Muscle layer of colon (tissue), 2 donors: ENCODE measurements at regions not wholly inside any gene's neighbourhood (a gene's known extent, or its start where the extent isn't known, plus 50 kb on each side); places are given as distances from the start of the nearest gene placed in this dataset.

ENCODE experiments used
- H3K27ac ChIP-seq: one replicate; pipeline ENCODE4 v1.7.0; 2013; ENCODE audit warnings: low read depth, mild to moderate bottlenecking, low read length, moderate library complexity
- H3K27me3 ChIP-seq, 2 donors: one replicate each; pipeline ENCODE4 v1.7.0; 2013; ENCODE audit warnings: low read length in 2 of 2, mild to moderate bottlenecking in 2 of 2; ENCODE audit not compliant: insufficient read depth in 2 of 2, control insufficient read depth in 1 of 2
- H3K36me3 ChIP-seq: one replicate; pipeline ENCODE4 v1.7.0; 2013; ENCODE audit warnings: mild to moderate bottlenecking, low read length; ENCODE audit not compliant: insufficient read depth
- H3K4me1 ChIP-seq: one replicate; pipeline ENCODE4 v1.7.0; 2013; ENCODE audit warnings: mild to moderate bottlenecking, low read length; ENCODE audit not compliant: insufficient read depth
- H3K4me3 ChIP-seq, 2 donors: one replicate each; pipeline ENCODE4 v1.7.0; 2013; ENCODE audit warnings: low read length in 2 of 2, low read depth in 1 of 2, mild to moderate bottlenecking in 1 of 2, moderate library complexity in 1 of 2
- H3K9ac ChIP-seq: one replicate; pipeline ENCODE4 v1.7.0; 2013; ENCODE audit warnings: low read length
- H3K9me3 ChIP-seq: one replicate; pipeline ENCODE4 v1.7.0; 2013; ENCODE audit warnings: mild to moderate bottlenecking, low read length
- donor health status: abdominal sarcoma.
- donor health status: Adenocarcinoma of cecum.

DNA sequence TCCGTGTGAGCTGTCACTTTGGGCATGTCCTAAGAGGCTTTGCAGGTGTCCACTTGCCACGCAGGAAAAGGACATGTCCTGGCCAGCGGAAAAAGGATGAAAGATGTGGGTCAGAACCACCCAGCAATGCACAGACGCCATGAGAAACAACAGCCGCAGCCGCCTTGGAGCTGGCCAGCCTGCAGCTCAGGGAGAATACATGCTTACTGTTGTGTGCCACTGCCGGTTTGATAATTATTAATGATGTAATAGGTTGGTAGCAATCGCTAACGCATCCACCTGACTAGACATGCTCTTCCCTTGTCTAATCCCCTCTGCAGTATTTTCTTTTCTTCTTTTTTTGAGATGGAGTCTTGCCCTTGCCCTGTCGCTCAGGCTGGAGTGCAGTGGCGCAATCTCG lies 221.7 kb downstream of the HAUS1 start:
- no peaks in the 10 kb centered on the region for H3K27me3 ChIP-seq
- H3K4me1 ChIP-seq = no peaks in the 10 kb centered on the region
- no peak overlapping the region for H3K9ac ChIP-seq
- no peak overlapping the region for H3K4me3 ChIP-seq
- no peaks in the 10 kb centered on the region for H3K9me3 ChIP-seq
- H3K36me3 ChIP-seq = no peaks in the 10 kb centered on the region
- H3K27ac ChIP-seq = no peak overlapping the region

DNA sequence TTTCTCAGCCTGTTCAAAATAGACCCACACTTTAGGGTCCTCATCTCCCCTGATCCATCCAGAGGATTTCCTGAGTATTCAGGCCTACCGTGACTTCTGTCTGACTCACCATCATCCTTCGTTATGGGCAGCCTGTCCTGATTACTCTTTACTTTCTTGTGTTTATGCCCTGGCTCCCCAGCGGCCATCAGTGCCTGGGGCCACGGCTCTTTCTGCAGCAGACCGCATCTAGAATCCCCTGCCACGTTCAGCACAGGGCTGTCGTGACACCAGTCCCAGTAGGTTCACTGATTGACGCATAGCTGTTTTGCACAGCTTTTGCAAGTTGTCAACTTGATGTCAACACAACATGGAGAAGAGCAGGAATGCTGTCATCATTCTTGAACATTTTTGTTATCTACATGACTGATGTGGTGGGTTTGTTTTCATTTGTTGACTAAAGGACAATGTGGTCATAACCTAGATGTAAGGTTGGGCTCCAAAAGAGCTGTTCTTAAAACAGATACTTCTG lies 225.6 kb downstream of the HAUS1 start:
- peaks cover 0 to 6% of the 10 kb centered on the region in 2 donors for H3K27me3 ChIP-seq
- H3K9ac ChIP-seq = no peak overlapping the region
- no peaks in the 10 kb centered on the region for H3K36me3 ChIP-seq
- H3K4me1 ChIP-seq = peaks cover 3% of the 10 kb centered on the region
- no peak overlapping the region for H3K4me3 ChIP-seq
- no peak overlapping the region for H3K27ac ChIP-seq
- H3K9me3 ChIP-seq = no peaks in the 10 kb centered on the region

DNA sequence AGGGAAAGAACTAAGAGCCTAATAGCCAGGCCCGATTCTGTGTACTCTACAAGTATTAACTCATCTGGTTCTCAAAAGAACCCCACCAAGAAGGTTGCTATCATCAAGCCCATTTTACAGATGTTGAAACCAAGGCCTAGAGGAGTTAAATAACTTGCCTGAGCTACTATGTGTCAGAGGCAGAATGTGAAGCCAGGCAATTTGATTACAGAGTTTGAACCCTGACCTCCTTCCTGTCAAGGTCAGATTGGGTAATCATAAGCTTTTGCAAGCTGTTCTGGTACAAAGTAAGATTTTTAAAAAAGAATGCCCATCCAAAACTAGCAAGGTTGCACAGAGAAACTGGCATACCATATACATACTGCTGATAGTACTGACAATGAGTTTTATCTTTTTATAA lies 227.1 kb downstream of the HAUS1 start:
- no peak overlapping the region for H3K27ac ChIP-seq
- H3K9ac ChIP-seq = no peak overlapping the region
- no peaks in the 10 kb centered on the region for H3K36me3 ChIP-seq
- no peak overlapping the region for H3K4me3 ChIP-seq
- peaks cover 0 to 11% of the 10 kb centered on the region in 2 donors for H3K27me3 ChIP-seq
- H3K4me1 ChIP-seq = peaks cover 6% of the 10 kb centered on the region
- no peaks in the 10 kb centered on the region for H3K9me3 ChIP-seq

DNA sequence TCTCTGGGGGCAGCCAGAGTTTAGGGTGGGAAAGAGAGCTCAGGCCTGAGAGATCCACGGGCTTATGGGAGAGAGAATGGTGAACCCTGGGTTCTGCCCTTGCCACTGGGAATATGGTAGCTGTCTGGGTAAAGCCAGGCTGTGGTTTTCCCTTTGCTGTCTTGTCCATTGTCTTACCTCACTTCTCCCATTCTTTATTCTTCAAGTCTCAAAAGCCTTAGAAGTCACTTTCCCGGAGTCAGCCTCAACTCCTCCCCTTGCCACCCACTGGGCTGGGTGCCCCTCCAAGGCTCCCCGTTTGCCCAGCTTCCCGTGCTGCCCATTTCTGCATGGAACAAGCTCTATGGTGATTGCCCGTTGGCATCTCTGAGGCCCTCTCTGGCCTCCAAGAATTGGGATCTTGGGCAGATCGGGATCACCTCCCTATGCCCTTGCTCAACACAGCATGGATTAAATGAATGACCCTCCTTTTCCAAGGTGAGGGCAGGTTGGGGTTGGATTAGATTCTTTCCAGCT lies 228.2 kb downstream of the HAUS1 start:
- H3K27ac ChIP-seq = no peak overlapping the region
- no peak overlapping the region for H3K9ac ChIP-seq
- peaks cover 11% of the 10 kb centered on the region for H3K4me1 ChIP-seq
- no peak overlapping the region for H3K4me3 ChIP-seq
- no peaks in the 10 kb centered on the region for H3K9me3 ChIP-seq
- peaks cover 0 to 11% of the 10 kb centered on the region in 2 donors for H3K27me3 ChIP-seq
- no peaks in the 10 kb centered on the region for H3K36me3 ChIP-seq

DNA sequence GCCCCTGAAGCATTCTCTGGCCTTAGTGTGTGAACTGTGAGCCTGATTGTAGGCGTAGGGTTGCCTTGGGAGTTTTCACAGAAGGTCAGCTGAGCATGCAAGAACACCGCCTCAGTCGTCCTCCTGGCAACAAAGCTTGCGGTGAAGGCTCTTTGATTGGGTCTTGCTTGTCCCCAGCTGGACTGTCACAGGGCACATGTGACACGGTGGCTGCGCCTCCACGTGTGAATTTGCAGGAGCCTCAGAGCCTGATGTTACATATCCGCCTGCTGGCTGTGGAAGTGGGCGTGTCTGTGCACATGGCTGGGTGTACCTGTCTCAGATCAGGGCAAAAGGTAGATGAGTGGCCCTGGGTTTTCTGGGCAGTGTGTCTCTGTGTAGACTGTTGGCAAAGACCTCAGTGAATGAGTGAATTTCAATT lies 228.7 kb downstream of the HAUS1 start:
- Histone ChIP-seq H3K9ac (no peak overlapping the region), H3K27me3 (peaks cover 0 to 11% of the 10 kb centered on the region in 2 donors), H3K4me3 (peak overlapping the region in 1 of 2 donors; percentile 59), H3K9me3 (no peaks in the 10 kb centered on the region), H3K4me1 (peaks cover 11% of the 10 kb centered on the region), H3K36me3 (no peaks in the 10 kb centered on the region), H3K27ac (no peak overlapping the region)

DNA sequence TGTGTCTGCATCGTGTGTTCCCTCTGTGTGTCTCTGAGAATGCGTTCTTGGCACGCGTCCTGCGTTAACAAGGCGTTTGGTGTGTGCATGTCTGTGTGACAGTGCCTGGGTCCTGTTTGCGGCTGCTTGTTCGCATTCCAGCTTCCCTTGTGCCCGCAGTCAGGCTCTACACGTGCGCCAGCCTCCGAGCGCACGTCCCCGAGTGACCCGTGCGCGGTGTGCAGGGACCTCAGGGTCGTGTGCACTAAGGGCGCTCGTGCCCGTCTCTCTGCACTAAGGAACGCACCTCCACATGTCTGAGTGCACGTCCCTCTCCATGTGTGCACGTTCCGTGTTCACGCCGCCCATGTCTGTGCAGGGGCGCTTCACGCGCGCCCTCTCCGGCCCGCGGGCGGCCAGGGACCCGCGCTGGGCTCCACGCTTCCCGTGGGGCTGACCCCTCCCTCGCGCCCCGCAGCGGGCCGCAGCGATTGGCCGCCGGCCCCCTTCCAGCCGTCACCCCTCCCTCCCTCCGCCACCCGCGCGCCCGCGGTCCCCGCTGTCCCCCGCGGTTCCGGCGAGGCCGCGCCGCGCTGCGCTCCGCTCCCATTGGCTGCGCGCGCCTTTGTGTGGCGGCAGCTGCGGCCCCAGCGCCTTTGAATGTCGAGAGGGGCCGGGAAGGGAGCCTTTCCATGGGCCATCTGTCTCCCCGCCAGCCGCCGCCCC lies 229.4 kb downstream of the HAUS1 start:
- no peaks in the 10 kb centered on the region for H3K36me3 ChIP-seq
- peak overlapping the region; percentile 14 to 59 for H3K4me3 ChIP-seq
- no peak overlapping the region for H3K9ac ChIP-seq
- peaks cover 0 to 11% of the 10 kb centered on the region in 2 donors for H3K27me3 ChIP-seq
- no peaks in the 10 kb centered on the region for H3K9me3 ChIP-seq
- no peak overlapping the region for H3K27ac ChIP-seq
- peaks cover 11% of the 10 kb centered on the region for H3K4me1 ChIP-seq

DNA sequence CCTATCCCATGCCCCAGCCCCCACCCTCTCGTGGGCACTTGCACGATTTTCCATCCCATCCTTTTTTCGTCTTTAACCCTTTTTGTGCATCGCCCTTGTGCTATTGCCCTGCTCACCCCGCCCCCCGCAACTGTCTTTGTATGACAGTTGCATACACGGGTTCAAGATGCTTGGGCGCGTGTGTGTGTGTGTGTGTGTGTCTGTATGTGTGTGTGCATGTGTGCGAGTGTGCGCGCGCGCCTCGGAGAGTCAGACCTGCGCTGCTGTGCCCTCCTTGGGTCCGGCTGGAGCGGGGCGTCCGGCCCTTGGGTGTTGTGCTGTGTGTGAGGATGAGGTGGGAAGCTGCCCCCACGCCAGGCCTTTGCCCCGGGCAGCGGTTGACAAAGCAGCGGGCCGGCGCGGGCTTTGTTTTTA lies 230.7 kb downstream of the HAUS1 start:
- H3K9ac ChIP-seq = no peak overlapping the region
- H3K4me3 ChIP-seq = peak overlapping the region; percentile 14 to 57
- no peak overlapping the region for H3K27ac ChIP-seq
- peaks cover 0 to 11% of the 10 kb centered on the region in 2 donors for H3K27me3 ChIP-seq
- H3K4me1 ChIP-seq = peaks cover 11% of the 10 kb centered on the region
- no peaks in the 10 kb centered on the region for H3K9me3 ChIP-seq
- H3K36me3 ChIP-seq = no peaks in the 10 kb centered on the region

DNA sequence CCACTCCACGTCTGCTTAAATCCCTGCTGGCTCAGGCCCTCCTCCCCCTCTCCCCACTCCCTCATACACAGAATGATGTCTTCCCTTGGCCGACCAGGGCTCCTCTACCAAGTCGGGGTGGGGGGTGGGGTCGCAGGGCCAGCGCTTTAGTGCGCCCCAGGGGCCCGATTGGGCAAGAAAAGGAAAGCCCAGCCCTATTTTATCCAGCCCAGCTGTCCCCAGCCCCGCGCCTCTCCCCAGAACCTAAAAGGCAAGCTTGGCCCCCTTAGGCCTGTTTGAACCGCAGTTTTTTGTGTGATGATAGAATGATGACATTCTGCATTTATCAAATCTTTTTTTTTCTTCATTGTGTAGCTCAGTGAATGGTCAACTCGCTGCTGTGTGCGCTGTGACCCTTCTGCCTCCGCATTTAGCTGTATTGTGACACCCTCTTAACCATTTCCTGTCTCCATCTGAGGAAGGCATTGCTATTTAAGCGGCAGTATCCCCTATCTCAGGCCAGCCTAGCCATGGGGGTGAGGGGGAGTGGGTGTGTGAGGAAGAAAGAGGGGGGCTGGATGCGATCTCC lies 231.4 kb downstream of the HAUS1 start:
- Histone ChIP-seq H3K27ac (peak overlapping the region; percentile 8), H3K4me1 (peaks cover 11% of the 10 kb centered on the region), H3K9me3 (no peaks in the 10 kb centered on the region), H3K27me3 (peaks cover 0 to 11% of the 10 kb centered on the region in 2 donors), H3K9ac (no peak overlapping the region), H3K4me3 (peak overlapping the region in 1 of 2 donors; percentile 57), H3K36me3 (no peaks in the 10 kb centered on the region)

DNA sequence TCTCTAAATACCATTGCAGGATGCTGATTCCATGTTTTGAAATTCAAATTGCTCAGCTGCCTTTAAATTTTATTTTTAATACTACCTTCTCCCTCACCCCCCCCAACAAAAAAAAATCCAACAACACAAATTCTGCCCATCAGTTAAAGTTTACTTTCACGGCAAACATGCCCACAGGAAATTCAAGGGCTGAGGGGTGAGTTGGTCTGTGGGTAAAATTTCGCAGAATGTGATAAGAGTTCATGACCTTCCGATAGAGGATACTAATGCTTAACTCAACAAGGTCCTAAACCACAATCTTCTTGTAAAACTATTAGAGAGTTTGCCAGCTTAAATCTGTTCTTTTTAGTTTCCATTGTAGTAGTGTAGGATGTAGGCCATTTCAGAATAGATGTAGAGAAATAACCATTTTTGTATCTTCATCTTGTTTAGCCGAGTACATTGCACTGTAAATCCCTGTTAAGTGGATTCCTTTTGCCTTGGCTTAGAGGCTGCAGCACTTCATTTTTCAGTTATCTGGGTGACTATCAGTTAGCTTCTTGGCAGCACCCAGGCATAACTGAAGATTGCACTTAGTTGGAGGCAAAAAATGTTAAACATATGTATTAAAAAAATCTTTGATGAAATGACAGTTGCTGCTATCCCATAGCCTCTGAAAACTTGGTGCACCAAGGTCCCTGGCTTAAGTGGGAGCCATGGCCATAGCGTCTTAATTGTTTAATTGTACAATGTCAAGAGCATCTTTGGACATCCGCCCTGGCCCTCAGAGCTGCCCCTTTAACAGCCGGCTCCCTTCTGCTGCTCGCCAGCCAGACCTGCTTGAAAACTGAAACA lies 232.3 kb downstream of the HAUS1 start:
- peaks cover 0 to 11% of the 10 kb centered on the region in 2 donors for H3K27me3 ChIP-seq
- peaks cover 11% of the 10 kb centered on the region for H3K4me1 ChIP-seq
- H3K9ac ChIP-seq = no peak overlapping the region
- H3K4me3 ChIP-seq = no peak overlapping the region
- H3K27ac ChIP-seq = peak overlapping the region; percentile 8
- H3K36me3 ChIP-seq = no peaks in the 10 kb centered on the region
- H3K9me3 ChIP-seq = no peaks in the 10 kb centered on the region

DNA sequence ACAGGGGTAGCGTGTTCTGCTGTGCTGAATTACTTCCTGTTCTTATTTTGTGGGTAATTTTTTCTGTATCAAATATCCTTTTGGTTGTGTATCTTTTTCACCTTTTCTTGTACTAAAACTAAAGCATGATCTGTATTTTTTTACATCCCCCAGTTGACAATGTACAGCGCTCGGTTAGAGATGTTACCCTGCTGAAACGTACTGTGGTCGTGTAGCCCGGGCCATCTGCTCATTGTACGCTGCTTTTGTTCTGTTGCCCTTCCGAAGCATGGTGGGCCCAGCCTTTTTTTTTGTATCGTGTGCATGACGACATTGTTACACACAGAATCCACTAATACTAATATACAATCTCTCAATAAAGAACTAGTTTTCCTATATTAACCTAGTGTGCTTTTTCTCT lies 233.1 kb downstream of the HAUS1 start:
- H3K4me3 ChIP-seq = no peak overlapping the region
- H3K27me3 ChIP-seq = peaks cover 0 to 11% of the 10 kb centered on the region in 2 donors

DNA sequence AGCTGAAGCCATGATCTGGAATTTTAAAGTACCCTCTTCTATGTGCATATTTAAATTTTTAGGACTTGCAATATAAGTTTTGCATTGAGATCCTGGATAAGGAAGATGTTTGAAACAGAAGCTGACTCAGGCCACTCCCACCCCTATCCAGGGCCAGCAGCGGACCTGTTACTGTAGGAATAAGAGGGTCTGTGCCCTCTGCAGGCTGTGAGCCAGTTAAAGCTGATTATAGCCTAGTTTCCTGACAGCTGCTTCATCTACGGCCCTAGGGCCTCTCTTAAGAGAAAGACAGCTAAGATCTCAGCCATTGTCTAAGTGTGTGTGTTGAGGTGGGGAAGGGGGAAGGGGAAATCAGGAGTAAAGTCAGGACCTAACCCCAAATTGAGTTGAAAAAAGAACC lies 234.0 kb downstream of the HAUS1 start:
- H3K36me3 ChIP-seq = no peaks in the 10 kb centered on the region
- H3K4me3 ChIP-seq = no peak overlapping the region
- H3K27me3 ChIP-seq = peaks cover 0 to 8% of the 10 kb centered on the region in 2 donors
- no peak overlapping the region for H3K9ac ChIP-seq
- H3K4me1 ChIP-seq = peaks cover 8% of the 10 kb centered on the region
- no peaks in the 10 kb centered on the region for H3K9me3 ChIP-seq
- no peak overlapping the region for H3K27ac ChIP-seq

More for the DNA sequence above, 233.1 kb downstream of the HAUS1 start:
- no peak overlapping the region for H3K27ac ChIP-seq
- no peak overlapping the region for H3K9ac ChIP-seq
- peaks cover 11% of the 10 kb centered on the region for H3K4me1 ChIP-seq
- H3K36me3 ChIP-seq = no peaks in the 10 kb centered on the region
- H3K9me3 ChIP-seq = no peaks in the 10 kb centered on the region
